ENCODE measurements at regions not wholly inside any gene's neighbourhood (a gene's known extent, or its start where the extent isn't known, plus 50 kb on each side); places are given as distances from the start of the nearest gene placed in this dataset.
"Not testable (repeated sequence)": the region's sequence is repeated elsewhere in the genome, so short reads cannot be mapped to it uniquely, and the experiment has no call there.

GRCh38 chr12:88667615-88668014 is 87.3 kb upstream of the KITLG start:
- DNase-seq = not testable (repeated sequence)

GRCh38 chr12:88665071-88665470 is 84.8 kb upstream of the KITLG start:
- no peak for DNase-seq

GRCh38 chr12:88662961-88663360 is 82.7 kb upstream of the KITLG start:
- DNase-seq = no peak

- no peak for DNase-seq
Measured at GRCh38 chr12:88662093-88662492, 81.8 kb upstream of the KITLG start.

GRCh38 chr12:88658009-88658408 is 77.7 kb upstream of the KITLG start:
- DNase-seq = no peak

GRCh38 chr12:88650715-88651114 is 70.4 kb upstream of the KITLG start:
- no peak for DNase-seq

GRCh38 chr12:88648625-88649024 is 68.4 kb upstream of the KITLG start:
- no peak for DNase-seq

GRCh38 chr12:88646824-88647223 is 66.6 kb upstream of the KITLG start:
- DNase-seq = no peak

GRCh38 chr12:88645816-88646215 is 65.5 kb upstream of the KITLG start:
- no peak for DNase-seq

GRCh38 chr12:88644946-88645702 is 64.9 kb upstream of the KITLG start:
- no peak for DNase-seq

GRCh38 chr12:88643685-88644084 is 63.4 kb upstream of the KITLG start:
- no peak for DNase-seq

- DNase-seq = no peak
Measured at GRCh38 chr12:88642675-88643431, 62.6 kb upstream of the KITLG start.

- DNase-seq = no peak
Measured at GRCh38 chr12:88638966-88639760, 58.9 kb upstream of the KITLG start.

GRCh38 chr12:88638388-88638787 is 58.1 kb upstream of the KITLG start:
- no peak for DNase-seq

GRCh38 chr12:88634008-88634407 is 53.7 kb upstream of the KITLG start:
- DNase-seq = no peak

GRCh38 chr12:88633312-88633711 is 53.0 kb upstream of the KITLG start:
- no peak for DNase-seq

- DNase-seq = no peak
Measured at GRCh38 chr12:88630561-88630960, 50.3 kb upstream of the KITLG start.

Data from GOT3 (cell line).